Hepatocyte (in vitro differentiated cells): ENCODE measurements at regions not wholly inside any gene's neighbourhood (a gene's known extent, or its start where the extent isn't known, plus 50 kb on each side); places are given as distances from the start of the nearest gene placed in this dataset.

Experiments
- DNase-seq: peaks from one replicate; pipeline ENCODE4 v3.0.0-alpha.2; 2016; ENCODE audit warnings: low spot score
- H2AFZ ChIP-seq: fragments of 200-600 bp; sonication (generic); 2 replicates; pipeline ENCODE4 v1.6.0; 2016; ENCODE audit warnings: antibody characterized with exemption, mild to moderate bottlenecking
- H3K27ac ChIP-seq: fragments of 200-600 bp; sonication (generic); 2 replicates; pipeline ENCODE4 v1.5.1; 2016; ENCODE audit warnings: mild to moderate bottlenecking
- H3K27me3 ChIP-seq: fragments of 200-600 bp; sonication (generic); 2 replicates; pipeline ENCODE4 v1.6.1; 2016
- H3K36me3 ChIP-seq: fragments of 200-600 bp; sonication (generic); replicated peaks from 2 replicates; pipeline ENCODE4 v1.5.1; 2016; ENCODE audit warnings: low read depth; ENCODE audit not compliant: insufficient read depth
- H3K4me1 ChIP-seq: fragments of 200-600 bp; sonication (generic); 2 replicates; pipeline ENCODE4 v1.5.1; 2016; ENCODE audit warnings: mild to moderate bottlenecking, moderate library complexity; ENCODE audit not compliant: insufficient read depth
- H3K4me2 ChIP-seq: fragments of 200-600 bp; sonication (generic); 2 replicates; pipeline ENCODE4 v1.6.0; 2016
- H3K4me3 ChIP-seq: fragments of 200-600 bp; sonication (generic); 2 replicates; pipeline ENCODE4 v1.5.1; 2016; ENCODE audit warnings: mild to moderate bottlenecking
- H3K79me2 ChIP-seq: fragments of 200-600 bp; sonication (generic); 2 replicates; pipeline ENCODE4 v1.6.0; 2017; ENCODE audit warnings: mild to moderate bottlenecking
- H3K9me2 ChIP-seq: fragments of 200-600 bp; sonication (generic); replicated peaks from 2 replicates; pipeline ENCODE4 v1.6.0; 2017; ENCODE audit warnings: mild to moderate bottlenecking; ENCODE audit not compliant: insufficient read depth
- H3K9me3 ChIP-seq: fragments of 200-600 bp; sonication (generic); 2 replicates; pipeline ENCODE4 v1.5.1; 2016; ENCODE audit warnings: low read depth, mild to moderate bottlenecking
- H4K20me1 ChIP-seq: fragments of 200-600 bp; sonication (generic); 2 replicates; pipeline ENCODE4 v1.6.0; 2016; ENCODE audit warnings: mild to moderate bottlenecking; ENCODE audit not compliant: insufficient read depth, poor library complexity, severe bottlenecking
- CTCF ChIP-seq: fragments of 200-600 bp; sonication (generic); IDR thresholded peaks from 2 replicates; pipeline ENCODE4 v1.5.1; 2016; ENCODE audit warnings: antibody characterized with exemption, mild to moderate bottlenecking; ENCODE audit not compliant: poor library complexity
- EZH2 ChIP-seq: fragments of 200-600 bp; sonication (generic); IDR thresholded peaks from 2 replicates; pipeline ENCODE4 v1.6.1; 2016; ENCODE audit warnings: antibody characterized with exemption, mild to moderate bottlenecking, borderline replicate concordance
- EZH2phosphoT487 ChIP-seq: fragments of 200-600 bp; sonication (generic); IDR thresholded peaks from one replicate; pipeline ENCODE4 v1.6.1; 2018; ENCODE audit warnings: antibody characterized with exemption, mild to moderate bottlenecking, low read depth, moderate library complexity; ENCODE audit not compliant: unreplicated experiment, severe bottlenecking
- WGBS: methylation state at CpG from one replicate; pipeline ENCODE4 v1.1.6; 2016; ENCODE audit warnings: low lambda C conversion rate; ENCODE audit errors: missing lambda C conversion rate; 5-methylcytosine and 5-hydroxymethylcytosine counted together

GRCh38 chr4:123929565-123929964 lies 533.0 kb downstream of the SPRY1 start:
- H3K4me1 ChIP-seq = no peaks in the 10 kb centered on the region
- H3K4me2 ChIP-seq = no peak overlapping the region
- no peaks in the 10 kb centered on the region for H3K79me2 ChIP-seq
- WGBS = 86% methylated on average over 1 of the region's 1 CpG
- H4K20me1 ChIP-seq = no peaks in the 10 kb centered on the region
- H3K4me3 ChIP-seq = no peak overlapping the region
- H2AFZ ChIP-seq = no peak overlapping the region
- no peaks in the 10 kb centered on the region for H3K9me2 ChIP-seq
- H3K27ac ChIP-seq = no peak overlapping the region
- DNase-seq = no peak
- TF ChIP-seq CTCF (no peak), EZH2 (no peak), EZH2phosphoT487 (no peak)
- H3K9me3 ChIP-seq = no peaks in the 10 kb centered on the region
- no peaks in the 10 kb centered on the region for H3K36me3 ChIP-seq
- H3K27me3 ChIP-seq = no peaks in the 10 kb centered on the region

- DNase-seq = no peak
- no peak overlapping the region for H3K27ac ChIP-seq
- TF ChIP-seq CTCF (no peak), EZH2 (no peak), EZH2phosphoT487 (no peak)
- no peaks in the 10 kb centered on the region for H3K27me3 ChIP-seq
- no peaks in the 10 kb centered on the region for H3K36me3 ChIP-seq
- no peak overlapping the region for H3K4me3 ChIP-seq
- H3K4me2 ChIP-seq = no peak overlapping the region
- no peaks in the 10 kb centered on the region for H3K4me1 ChIP-seq
- no peaks in the 10 kb centered on the region for H3K9me3 ChIP-seq
- H4K20me1 ChIP-seq = no peaks in the 10 kb centered on the region
- no peaks in the 10 kb centered on the region for H3K9me2 ChIP-seq
- H2AFZ ChIP-seq = no peak overlapping the region
- WGBS = 80% methylated on average over 1 of the region's 1 CpG
- H3K79me2 ChIP-seq = no peaks in the 10 kb centered on the region
These were observed 534.4 kb downstream of the SPRY1 start for GRCh38 chr4:123930996-123931395.

- no peaks in the 10 kb centered on the region for H3K36me3 ChIP-seq
- no peaks in the 10 kb centered on the region for H3K79me2 ChIP-seq
- no peaks in the 10 kb centered on the region for H3K27me3 ChIP-seq
- no peak overlapping the region for H2AFZ ChIP-seq
- H3K9me3 ChIP-seq = no peaks in the 10 kb centered on the region
- H3K4me3 ChIP-seq = no peak overlapping the region
- TF ChIP-seq CTCF (no peak), EZH2 (no peak), EZH2phosphoT487 (no peak)
- no peaks in the 10 kb centered on the region for H3K4me1 ChIP-seq
- H3K27ac ChIP-seq = no peak overlapping the region
- DNase-seq = no peak
- no peak overlapping the region for H3K4me2 ChIP-seq
- no peaks in the 10 kb centered on the region for H3K9me2 ChIP-seq
- 75% methylated on average over 2 of the region's 2 CpGs for WGBS
- H4K20me1 ChIP-seq = no peaks in the 10 kb centered on the region
These were observed 537.5 kb downstream of the SPRY1 start for GRCh38 chr4:123934096-123934495.

GRCh38 chr4:123936621-123937043 lies 540.0 kb downstream of the SPRY1 start:
- Histone ChIP-seq H3K4me2 (no peak overlapping the region), H3K9me2 (no peaks in the 10 kb centered on the region)

More at GRCh38 chr4:123936621-123937043, 540.0 kb downstream of the SPRY1 start:
- H3K9me3 ChIP-seq = no peaks in the 10 kb centered on the region
- no peak for DNase-seq
- no peak overlapping the region for H2AFZ ChIP-seq
- H3K4me3 ChIP-seq = no peak overlapping the region
- no peaks in the 10 kb centered on the region for H3K4me1 ChIP-seq
- 33% methylated on average over 2 of the region's 2 CpGs for WGBS
- TF ChIP-seq EZH2 = no peak
- no peak for TF ChIP-seq CTCF
- no peak for TF ChIP-seq EZH2phosphoT487
- H4K20me1 ChIP-seq = no peaks in the 10 kb centered on the region
- H3K36me3 ChIP-seq = no peaks in the 10 kb centered on the region
- H3K27me3 ChIP-seq = no peaks in the 10 kb centered on the region
- H3K79me2 ChIP-seq = no peaks in the 10 kb centered on the region
- H3K27ac ChIP-seq = no peak overlapping the region
